Posterior vena cava (tissue), 2 donors: ENCODE measurements at regions not wholly inside any gene's neighbourhood (a gene's known extent, or its start where the extent isn't known, plus 50 kb on each side); places are given as distances from the start of the nearest gene placed in this dataset.

Experiments used
- DNase-seq: peaks from one replicate; pipeline ENCODE4 v3.0.0-alpha.2; 2020; ENCODE audit warnings: low spot score
- intact Hi-C, 2 donors: fragments of 100-400 bp; cut with DNase I; formaldehyde crosslinking; loops; one replicate each; pipeline versions ENCODE4 v1.14.1 to v1.14.2; 2022 to 2023
- donor health status: DM: yes; HTN: yes; CAD: no.
- donor health status: DM: yes; HTN: yes; CAD: no.

DNA sequence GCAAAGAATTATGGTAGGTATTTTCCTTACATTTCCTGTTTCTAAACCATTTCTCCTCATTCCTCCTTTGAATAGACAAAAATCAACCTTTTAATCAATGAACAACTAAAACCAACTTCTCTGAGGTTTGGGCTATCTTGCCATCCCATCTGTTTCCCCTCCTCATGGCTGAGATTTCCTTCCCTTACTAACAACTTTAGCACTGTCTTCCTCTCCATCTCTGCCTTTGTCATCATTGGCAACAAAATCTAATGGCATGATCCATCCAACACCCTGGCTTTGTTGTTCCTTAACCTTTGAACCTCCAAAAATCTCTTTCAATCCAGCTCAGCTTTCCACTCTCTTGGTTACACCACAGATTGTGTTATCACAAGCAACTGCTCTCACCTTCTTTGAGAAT, 95.3 kb upstream of the FAM136A start:
- no peak for DNase-seq
- intact Hi-C loops = no loop called here

DNA sequence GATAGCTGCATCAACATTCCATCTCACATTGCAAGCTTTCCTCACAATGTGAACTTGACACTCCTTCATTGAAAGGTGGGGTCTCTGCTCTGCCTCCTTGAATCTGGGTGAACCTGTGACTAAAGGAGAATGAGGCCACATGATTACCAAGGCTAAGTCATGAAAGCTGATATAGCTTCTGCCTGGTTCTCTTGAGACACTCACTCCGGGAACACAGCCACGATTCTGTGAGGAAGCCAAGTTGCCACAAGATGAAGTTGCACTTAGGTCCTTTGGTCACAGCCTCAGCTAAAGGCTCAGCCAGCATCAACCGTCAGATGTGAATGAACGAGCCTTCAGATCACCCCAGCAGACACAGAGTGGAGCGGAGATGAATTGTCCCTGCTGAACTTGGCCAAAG, 94.7 kb upstream of the FAM136A start:
- no peak for DNase-seq
- intact Hi-C loops = no loop called here

DNA sequence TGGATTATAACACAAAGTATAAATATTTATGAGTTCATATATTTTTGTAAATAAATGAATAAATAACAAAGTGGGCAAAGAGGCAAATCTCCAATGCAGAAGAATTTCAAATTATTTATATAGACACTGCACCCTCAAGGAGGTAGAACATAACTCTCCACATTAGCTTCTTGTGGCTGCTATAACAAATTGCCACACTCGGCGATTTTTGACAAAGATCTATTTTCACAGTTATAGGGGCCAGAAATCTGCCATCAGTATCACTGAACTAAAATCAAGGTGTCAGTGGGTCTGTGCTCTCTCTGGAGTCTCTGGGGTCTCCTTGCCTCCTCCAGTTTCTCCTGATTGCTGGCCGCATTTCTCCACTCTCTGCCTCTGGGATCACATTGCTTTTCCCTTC, 92.0 kb upstream of the FAM136A start:
- no peak for DNase-seq
- intact Hi-C loops = no loop called here

DNA sequence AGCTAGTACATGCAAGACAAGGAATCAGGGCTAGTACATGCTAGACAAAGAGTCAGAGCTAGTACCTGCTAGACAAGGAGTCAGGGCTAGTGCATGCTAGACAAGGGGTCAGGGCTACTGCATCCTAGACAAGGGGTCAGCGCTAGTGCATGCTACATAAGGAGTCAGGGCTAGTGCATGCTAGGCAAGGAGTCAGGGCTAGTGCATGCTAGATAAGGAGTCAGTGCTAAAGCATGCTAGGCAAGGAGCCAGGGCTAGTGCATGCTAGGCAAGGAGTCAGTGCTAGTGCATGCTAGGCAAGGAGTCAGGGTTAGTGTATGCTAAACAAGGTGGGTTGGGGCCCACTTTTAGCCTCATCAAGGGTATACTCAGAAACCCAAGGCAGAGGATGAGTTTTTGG, 90.1 kb upstream of the FAM136A start:
- intact Hi-C loops = no loop called here
- no peak for DNase-seq

DNA sequence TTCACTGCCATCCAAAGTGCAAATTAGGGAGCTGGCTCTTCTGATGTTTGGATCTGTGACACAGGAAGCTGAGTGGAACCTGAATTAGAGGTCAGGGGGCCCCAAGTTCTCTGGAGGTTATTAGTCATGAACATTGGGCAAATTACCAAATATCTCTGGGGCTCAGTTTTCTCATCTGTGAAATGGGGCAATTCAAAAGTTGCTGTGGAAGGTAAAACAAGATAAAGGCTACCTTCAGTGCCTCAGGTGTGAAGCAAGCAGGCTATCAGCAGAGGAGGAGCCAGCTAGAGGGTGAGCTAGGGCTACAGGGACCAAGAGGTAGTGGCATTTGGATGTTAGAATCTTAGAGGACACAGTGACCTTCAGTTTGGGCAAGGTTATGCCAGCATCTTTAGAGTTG, 89.4 kb upstream of the FAM136A start:
- DNase-seq = no peak
- intact Hi-C loops = no loop called here

DNA sequence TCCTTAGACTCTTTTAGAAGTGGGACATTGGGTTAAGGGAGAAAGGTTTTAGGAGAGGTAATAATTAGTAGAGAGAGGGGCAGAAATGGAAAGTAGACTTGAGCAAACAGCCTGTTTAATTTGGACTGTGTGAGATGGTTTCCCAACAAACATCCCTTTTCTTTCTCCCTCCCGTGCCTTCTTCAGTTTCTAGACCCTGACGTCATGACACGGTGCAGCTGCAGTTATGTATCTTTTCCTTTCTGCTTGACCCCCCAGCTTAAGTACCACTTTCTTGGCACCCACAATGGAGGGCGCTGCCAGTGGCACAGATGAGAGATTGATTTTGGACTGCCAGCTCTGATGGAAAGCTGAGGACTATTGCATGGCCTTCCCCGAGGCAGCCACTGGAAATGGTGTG, 86.9 kb upstream of the FAM136A start:
- DNase-seq = no peak
- intact Hi-C loops = no loop called here

DNA sequence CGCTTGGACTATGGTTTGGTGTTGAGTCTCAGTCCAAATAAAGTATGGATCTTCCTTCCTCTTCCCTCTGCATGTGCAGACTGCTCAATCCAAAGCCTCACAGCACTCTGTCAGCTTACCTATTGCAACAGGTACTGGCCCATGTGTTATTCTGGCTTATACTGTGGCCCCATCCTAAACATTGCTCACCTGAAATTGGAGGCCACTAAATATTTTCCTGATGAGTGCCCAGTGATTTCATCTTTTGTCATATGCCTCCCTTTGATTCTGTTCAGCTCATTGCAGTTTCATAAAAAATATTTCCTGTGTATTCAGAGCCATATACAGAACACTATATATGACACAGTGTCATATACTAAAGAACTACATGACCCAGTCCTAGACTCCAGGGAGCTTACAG, 86.3 kb upstream of the FAM136A start:
- DNase-seq = no peak
- intact Hi-C loops = no loop called here

DNA sequence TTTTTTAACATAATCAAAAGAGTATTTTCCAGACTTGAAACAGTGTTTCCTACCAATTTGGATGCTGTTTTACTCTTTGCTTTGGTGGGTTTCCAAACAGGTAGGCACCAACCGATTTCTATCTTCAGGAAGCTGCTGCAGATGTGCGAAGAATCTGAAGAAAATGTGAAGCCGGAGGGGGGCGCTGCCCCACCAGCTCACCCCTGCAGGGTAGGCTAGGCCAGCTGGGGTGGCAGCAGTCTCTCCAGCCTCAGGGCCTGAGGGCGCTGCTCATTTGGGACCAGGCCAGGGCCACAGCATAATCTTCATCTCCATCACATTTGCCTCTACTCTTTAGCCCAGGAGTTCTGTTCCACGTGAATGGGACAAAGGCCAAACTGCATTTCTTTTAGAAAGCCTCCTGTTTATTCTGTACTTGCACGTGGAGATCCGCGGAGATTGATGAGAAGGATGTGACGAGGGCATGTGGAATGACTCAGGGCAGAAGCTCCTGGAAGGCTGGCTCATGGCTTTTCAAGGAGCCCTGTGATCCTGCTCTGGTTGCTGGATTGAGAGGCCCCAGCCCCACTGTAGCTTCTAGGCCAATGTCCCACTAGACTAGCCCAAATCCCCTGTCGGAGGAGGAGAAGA, 84.2 kb upstream of the FAM136A start:
- intact Hi-C loops = no loop called here
- no peak for DNase-seq

DNA sequence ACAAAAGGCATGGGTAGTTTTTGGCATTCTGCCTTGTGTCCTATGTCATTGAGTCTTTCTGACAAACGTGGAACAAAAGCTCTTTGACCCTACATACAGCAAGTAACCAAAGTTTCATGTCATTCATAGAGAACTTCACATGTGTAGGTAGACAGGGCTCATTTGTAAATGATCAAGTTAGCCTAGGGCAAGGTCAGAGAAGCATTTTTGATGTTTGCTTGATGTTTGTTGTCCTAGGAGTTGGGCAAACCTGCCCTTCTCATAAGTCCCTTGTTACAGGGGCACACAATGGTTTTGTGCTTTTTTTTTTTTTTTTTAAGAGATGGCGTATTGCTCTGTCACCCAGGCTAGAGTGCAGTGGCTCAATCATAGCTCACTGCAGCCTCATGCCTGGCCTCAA, 83.3 kb upstream of the FAM136A start:
- intact Hi-C loops = no loop called here
- no peak for DNase-seq

DNA sequence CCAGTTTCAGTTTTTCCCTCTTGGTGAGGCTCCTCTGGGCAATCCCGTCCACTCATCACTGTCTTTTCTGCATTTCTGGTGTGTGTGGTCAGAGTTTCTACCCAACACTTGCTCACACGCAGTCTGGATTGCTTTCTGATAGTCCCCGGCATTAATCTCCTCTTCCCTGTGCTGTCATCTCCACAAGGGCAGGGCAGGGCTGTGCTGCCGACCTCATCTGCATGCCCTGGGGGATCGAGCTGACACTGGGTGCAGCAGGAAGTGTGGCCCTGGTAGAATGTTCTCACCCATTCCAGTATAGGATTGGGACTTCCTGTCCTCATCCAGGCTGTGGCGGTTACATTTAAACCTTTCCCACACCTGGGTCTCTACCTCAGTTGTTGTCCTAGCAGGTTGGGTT, 80.0 kb upstream of the FAM136A start:
- intact Hi-C loops = no loop called here

DNA sequence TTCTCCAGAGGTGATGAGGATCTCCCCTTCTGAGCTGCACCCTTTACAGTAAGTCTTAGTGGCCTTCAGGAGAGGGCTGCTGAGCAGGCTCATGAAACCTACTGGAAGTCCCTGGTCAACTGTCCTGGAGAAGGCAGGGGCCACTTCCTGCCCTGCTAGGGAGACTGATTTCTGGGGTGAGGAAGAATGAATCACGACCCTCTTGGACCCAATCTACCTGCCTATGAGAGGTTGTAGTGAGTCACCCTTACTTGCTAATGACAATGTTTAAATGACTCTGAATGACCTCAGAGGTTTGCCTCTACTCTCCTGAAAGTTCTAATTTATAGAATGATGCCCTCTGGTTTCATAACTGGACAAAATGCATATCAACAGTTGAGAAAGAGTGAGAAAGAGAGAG, 79.4 kb upstream of the FAM136A start:
- intact Hi-C loops = no loop called here
- no peak for DNase-seq

More for the DNA sequence above, 80.0 kb upstream of the FAM136A start:
- no peak for DNase-seq

DNA sequence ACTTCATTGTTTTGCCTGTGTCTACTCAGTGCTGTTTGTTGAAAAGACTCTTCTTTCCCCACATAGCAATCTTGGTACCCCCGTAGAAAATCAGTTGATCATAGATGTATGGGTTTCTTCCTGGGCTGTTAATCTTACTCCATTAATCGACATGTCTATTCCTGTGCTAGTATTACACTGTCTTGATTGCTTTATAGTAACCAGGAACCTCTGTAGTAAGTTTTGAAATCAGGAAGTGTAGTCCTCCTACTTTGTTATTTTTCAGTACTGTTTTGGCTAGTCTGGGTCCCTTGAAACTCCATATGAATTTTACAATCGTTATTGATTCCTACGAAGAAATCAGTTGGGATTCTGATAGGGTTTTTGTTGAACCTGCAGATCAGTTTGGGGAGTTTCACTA, 78.8 kb upstream of the FAM136A start:
- DNase-seq = no peak
- intact Hi-C loops = no loop called here

DNA sequence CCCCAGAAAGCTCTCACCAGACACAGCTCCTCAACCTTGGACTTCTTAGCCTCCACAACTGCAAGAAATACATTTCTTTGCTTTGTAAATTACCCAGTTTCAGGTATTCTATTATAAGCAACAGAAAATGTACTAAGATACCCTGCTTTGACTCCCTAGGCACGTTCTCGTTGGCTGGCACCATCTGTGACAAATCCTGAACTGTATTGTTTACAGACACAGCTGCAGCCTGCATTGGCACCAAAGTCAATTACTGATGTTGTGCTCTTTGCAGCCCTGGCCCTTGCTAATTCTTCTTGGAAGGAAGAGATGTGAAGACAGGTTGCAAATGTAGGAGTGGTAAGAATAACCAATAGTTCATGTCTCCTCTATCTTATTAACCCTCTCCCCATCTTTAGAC, 72.7 kb upstream of the FAM136A start:
- intact Hi-C loops = no loop called here

DNA sequence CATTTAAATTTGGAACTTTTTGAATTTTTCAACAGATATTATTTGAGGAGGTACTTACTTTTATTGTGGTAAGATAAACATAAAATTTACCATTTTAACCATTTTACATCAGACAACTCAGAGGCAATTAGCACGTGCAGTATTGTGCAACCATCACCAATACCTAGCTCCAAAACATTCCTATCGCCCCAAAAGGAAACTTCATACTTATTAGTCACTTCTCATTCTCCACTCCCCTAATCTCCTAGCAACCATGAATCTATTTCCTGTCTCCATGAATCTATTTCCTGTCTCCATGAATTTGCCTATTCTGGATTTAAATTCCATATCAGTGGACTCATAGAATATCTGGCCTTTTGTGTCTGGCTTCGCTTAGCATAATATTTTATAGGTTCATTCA, 69.9 kb upstream of the FAM136A start:
- no peak for DNase-seq
- intact Hi-C loops = no loop called here

More for the DNA sequence above, 72.7 kb upstream of the FAM136A start:
- no peak for DNase-seq

DNA sequence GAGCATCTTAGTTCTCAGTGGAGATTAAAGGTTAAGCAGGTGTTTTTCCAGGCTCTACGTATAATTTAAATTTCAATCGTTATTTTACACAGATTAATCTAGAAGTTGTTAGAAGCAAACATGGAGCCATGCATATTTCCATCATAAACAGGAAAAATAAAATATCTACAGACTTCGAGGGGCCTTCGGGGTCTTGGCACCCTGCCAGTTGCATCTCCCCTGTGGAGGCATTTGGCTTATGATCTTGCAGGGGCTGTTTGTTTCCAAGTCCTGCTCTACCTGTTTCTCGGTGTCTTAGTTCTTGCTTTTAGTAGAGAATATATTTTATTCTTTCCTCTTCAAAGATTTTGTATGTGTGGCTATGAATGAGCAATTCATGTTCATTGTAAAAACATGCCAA, 67.2 kb upstream of the FAM136A start:
- intact Hi-C loops = no loop called here
- no peak for DNase-seq

DNA sequence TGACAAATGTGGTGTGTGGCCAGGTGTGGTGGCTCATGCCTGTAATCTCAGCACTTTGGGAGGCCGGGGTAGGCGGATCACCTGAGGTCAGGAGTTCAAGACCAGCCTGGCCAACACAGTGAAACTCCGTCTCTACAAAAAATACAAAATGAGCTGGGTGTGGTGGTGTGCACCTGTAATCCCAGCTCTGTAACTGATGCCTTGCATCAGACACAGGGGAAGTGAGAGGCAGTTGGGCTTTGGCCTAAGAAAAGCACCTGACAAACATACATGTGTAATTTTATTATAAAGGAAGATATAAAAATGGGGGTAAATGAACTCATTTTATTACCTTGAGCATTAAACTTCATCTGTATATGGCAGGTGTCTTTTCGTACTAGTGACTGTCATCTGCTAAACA, 66.7 kb upstream of the FAM136A start:
- no peak for DNase-seq

DNA sequence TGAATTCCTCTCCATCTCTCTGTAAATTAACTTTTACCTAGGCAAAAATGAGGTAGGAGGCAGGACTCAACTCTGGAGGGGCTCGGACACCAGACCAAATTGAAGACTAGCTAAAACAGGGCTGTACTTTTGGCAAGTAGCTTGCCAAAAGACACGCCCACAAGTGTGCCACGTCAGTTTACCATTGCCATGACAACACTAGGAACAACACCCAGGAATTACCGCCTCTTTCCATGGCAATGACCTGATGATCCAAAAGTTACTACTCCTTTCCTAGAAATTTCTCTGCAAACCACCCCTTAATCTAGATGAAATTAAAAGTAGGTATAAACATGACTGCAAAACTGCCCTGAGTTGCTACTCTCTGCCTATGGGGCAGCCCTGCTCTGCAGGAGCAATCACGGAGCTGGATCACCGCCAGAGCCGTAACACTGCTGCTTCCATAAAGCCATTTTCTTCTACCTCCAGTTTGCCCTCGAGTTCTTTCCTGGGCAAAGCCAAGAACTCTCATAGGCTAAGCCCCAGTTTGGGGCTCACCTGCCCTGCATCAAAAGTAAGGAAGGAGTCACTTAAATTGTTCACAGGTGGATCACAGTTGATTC, 66.0 kb upstream of the FAM136A start:
- intact Hi-C loops = no loop called here
- no peak for DNase-seq

More for the DNA sequence above, 66.7 kb upstream of the FAM136A start:
- intact Hi-C loops = no loop called here

DNA sequence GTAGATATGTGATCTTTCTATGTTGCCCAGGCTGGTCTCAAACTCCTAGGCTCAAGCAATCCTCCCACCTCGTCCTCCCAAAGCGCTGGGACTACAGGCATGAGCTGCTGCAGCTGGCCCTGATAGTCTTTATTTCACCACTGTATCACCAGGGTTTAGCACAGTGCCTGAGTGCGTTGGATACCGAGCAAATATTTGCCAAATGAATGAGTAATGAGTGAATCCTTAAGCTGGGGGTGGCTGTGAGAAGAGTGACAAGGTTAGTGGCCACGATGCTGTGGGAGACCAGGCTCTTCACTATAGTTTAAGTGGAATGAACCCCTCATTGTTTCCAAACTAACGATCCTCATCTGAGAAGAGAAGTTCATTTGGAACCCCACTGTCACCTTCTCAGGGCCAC, 60.8 kb upstream of the FAM136A start:
- intact Hi-C loops = no loop called here
- no peak for DNase-seq

DNA sequence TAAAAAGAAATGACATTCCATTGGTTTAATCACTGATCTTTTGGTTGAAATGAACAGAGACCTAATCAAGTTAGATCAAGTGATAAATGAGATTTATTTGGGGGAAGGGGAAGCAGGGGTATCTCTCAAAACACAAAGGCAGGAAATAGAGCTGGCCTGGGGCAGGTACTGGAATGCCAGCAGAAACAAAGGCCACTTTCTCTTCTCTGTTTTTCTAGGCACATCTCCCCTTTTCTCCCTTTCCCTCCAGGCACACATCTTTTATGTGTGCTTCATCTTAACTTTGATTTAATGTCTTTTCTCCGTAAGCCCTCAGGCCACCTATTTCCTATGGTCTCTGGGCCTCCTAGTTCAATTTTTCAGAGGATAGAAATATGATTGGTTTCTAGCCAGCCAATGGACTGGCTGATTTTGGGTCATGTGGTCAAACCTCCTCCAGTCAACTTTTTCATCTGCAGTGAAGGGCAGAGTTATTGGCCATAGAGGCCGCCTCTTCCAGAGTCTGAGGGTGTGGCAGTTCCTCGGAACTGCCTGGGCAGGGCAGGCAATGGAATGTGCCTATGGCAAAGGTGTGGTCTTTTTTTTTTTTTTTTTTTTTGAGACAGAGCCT, 58.9 kb upstream of the FAM136A start:
- intact Hi-C loops = no loop called here
- DNase-seq = no peak

DNA sequence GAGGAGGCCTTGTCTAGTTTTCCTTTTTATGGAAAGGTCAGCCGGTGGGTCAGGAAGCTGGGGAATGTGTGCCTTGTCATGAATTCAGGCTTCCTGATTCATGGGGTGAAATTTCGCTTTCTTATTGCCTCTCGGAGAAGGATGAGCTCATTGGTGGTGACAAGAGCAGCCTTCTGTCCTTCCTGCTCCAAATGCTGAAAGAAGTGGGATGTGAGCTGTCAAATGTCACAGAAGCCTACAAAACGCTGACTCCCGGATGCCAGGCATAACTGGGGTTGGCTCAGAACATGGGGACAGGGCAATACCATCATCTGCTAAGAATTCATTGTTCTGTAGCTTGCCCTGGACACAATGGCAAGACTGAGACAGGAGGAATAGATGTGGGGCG, 55.8 kb upstream of the FAM136A start:
- intact Hi-C loops = no loop called here
- no peak for DNase-seq

DNA sequence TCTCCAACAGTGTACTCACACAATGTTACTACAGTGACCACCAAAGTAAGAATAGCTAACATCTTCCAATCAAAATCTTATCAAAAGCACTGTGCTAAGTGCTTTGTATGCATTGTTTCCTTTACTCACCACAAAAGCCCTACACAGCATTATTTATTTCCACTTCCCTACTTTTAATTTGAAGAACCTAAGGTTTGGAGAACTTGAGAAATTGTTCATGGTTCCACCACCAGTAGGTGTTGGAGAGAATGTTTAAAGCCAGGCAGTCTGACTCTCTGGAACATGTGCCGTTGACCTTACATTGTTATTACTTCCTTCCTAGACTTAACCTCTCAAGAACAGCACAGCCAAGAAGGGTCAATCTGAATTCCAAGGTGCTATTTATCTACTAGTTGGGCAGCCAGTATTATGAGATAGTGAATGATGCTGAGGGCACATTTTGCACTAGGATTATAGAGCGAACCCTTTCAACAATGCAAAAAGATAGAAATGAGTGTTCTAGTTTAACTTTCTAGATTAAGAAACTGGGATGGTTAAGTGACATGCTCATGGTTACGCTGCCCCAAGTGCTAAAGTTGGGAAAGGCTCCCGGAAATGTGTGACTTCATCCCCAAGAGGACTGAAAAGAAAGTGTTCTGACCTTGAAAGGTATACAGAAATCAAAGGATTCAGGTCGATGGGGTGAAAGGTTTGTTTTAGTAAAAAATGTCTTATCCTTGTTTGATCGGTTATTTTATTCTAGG, 55.2 kb upstream of the FAM136A start:
- intact Hi-C loops = no loop called here
- no peak for DNase-seq
